ENCODE measurements at regions not wholly inside any gene's neighbourhood (a gene's known extent, or its start where the extent isn't known, plus 50 kb on each side); places are given as distances from the start of the nearest gene placed in this dataset.
"Not testable (repeated sequence)": the region's sequence is repeated elsewhere in the genome, so short reads cannot be mapped to it uniquely, and the experiment has no call there.

GRCh38 chr3:73269126-73269525, 207.7 kb downstream of the EBLN2 start:
- not testable (repeated sequence) for TF ChIP-seq CTCF, POLR2A, POLR2AphosphoS5 (IDR thresholded peaks at IDR 0.05)
